ENCODE measurements at regions not wholly inside any gene's neighbourhood (a gene's known extent, or its start where the extent isn't known, plus 50 kb on each side); places are given as distances from the start of the nearest gene placed in this dataset.

DNA sequence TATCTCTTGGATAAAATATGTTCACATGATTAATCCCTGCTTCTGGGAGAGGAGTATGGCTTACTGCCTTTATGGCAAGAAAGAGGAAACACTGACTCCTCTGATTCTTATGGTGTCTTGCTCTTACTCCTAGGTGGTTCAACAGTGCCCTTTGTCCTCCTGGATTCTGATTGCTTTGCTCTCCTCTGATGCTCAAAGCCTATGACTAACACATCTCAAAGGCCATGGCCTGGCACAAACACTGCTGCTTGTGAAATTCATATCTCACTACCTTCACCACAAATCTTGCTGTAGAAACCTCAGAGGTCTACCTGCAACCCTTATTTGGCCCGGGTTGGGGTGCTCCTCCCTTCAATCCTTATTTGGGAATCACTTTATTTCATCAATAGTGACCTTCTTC, 217.2 kb downstream of the C12orf50 start:
- Histone ChIP-seq H4K20me1 (ENCODE audit: control insufficient read depth, insufficient read depth, insufficient read length) (no peaks in the 10 kb centered on the region), H3K79me2 (ENCODE audit: insufficient read depth, low read length) (no peaks in the 10 kb centered on the region), H3K27ac (ENCODE audit: insufficient read length, low read depth, low read length) (no peak overlapping the region), H2BK20ac (ENCODE audit: low read depth, low read length, poor library complexity, severe bottlenecking) (no peak overlapping the region), H4K8ac (replicated peaks; ENCODE audit: insufficient read length, low read depth, low read length) (no peak overlapping the region), H2BK120ac (ENCODE audit: low read depth, low read length, poor library complexity, severe bottlenecking) (no peak overlapping the region), H3K4me2 (ENCODE audit: insufficient read depth, insufficient read length, low read length) (no peak overlapping the region), H3K9ac (ENCODE audit: extremely low read depth, insufficient read length, low read length) (no peak overlapping the region), H3K4me1 (ENCODE audit: insufficient read depth, low read length) (no peaks in the 10 kb centered on the region), H3K9me3 (ENCODE audit: control insufficient read depth, low read depth, low read length) (no peaks in the 10 kb centered on the region), H3K56ac (ENCODE audit: insufficient read length, low read depth, low read length) (no peak overlapping the region), H3K27me3 (ENCODE audit: insufficient read depth, low read length) (no peaks in the 10 kb centered on the region), H3K14ac (ENCODE audit: insufficient read depth, low read length) (no peak overlapping the region), H2BK15ac (ENCODE audit: low read depth, low read length) (no peak overlapping the region), H3K23ac (ENCODE audit: insufficient read length, low read depth, low read length) (no peak overlapping the region), H4K5ac (ENCODE audit: insufficient read length, low read depth, low read length) (no peak overlapping the region), H2BK12ac (ENCODE audit: insufficient read length, low read depth, low read length) (no peak overlapping the region), H2AFZ (ENCODE audit: low read length) (no peak overlapping the region), H2BK5ac (ENCODE audit: insufficient read length, low read length) (no peak overlapping the region), H3K4ac (ENCODE audit: low read depth, low read length) (no peak overlapping the region), H3K18ac (ENCODE audit: insufficient read length, low read depth, low read length) (no peak overlapping the region), H3T11ph (ENCODE audit: low read length) (no peak overlapping the region), H3K79me1 (ENCODE audit: insufficient read depth, low read depth, low read length, poor library complexity, severe bottlenecking) (no peaks in the 10 kb centered on the region), H3K23me2 (ENCODE audit: insufficient read length, low read depth, low read length, poor library complexity, severe bottlenecking) (no peaks in the 10 kb centered on the region), H4K91ac (ENCODE audit: insufficient read length, low read depth, low read length) (no peak overlapping the region), H2AK5ac (ENCODE audit: insufficient read length, low read length) (no peak overlapping the region)
- Mint-ChIP-seq H3K4me1 (no peaks in the 10 kb centered on the region), H3K36me3 (ENCODE audit: insufficient read depth in 1 of 3, low read depth in 3 of 3) (no peaks in the 10 kb centered on the region), H3K27me3 (ENCODE audit: low read depth) (no peaks in the 10 kb centered on the region), H3K9me3 (peaks cover 0 to 5% of the 10 kb centered on the region in 2 experiments; a peak in 4 of 5 replicates), H3K27ac (no peak overlapping the region), H3K4me3 (no peak overlapping the region)
- TF ChIP-seq, protein P1, sequence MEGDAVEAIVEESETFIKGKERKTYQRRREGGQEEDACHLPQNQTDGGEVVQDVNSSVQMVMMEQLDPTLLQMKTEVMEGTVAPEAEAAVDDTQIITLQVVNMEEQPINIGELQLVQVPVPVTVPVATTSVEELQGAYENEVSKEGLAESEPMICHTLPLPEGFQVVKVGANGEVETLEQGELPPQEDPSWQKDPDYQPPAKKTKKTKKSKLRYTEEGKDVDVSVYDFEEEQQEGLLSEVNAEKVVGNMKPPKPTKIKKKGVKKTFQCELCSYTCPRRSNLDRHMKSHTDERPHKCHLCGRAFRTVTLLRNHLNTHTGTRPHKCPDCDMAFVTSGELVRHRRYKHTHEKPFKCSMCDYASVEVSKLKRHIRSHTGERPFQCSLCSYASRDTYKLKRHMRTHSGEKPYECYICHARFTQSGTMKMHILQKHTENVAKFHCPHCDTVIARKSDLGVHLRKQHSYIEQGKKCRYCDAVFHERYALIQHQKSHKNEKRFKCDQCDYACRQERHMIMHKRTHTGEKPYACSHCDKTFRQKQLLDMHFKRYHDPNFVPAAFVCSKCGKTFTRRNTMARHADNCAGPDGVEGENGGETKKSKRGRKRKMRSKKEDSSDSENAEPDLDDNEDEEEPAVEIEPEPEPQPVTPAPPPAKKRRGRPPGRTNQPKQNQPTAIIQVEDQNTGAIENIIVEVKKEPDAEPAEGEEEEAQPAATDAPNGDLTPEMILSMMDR (conservative IDR thresholded peaks at IDR 0.05) = no peak
- no peak for DNase-seq
- WGBS (ENCODE audit: extremely low coverage, insufficient read length, low lambda C conversion rate) = no CpG with 5 or more reads among the region's 1 CpG
